LoVo (cell line): ENCODE measurements at regions not wholly inside any gene's neighbourhood (a gene's known extent, or its start where the extent isn't known, plus 50 kb on each side); places are given as distances from the start of the nearest gene placed in this dataset.
A peak's percentile ranks its signal among the peaks of the same experiment; 100 is the strongest.
"Not testable (repeated sequence)": the region's sequence is repeated elsewhere in the genome, so short reads cannot be mapped to it uniquely, and the experiment has no call there.

Source experiments
- DNase-seq: peaks from one replicate; pipeline ENCODE4 v3.0.0-alpha.2; 2016; ENCODE audit warnings: low spot score

DNA sequence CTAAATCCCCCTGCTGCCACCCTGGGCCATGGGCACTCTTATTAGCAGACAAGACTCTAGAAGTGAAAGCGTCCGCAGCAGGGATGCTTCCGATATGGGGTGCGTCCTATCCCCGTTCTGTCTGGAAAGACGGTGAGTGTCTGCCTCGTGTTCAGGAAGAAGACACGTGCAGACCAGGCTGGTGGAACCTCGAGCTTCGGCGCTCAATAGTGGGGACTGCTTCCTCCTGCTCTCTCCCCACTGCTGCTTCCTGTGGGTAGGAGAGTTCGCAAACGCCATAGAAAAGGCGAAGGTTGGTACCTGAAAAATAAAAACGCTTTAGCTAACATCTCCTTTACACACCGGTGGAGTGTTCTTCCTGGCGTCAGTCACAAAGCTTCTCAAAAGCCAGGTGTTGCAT, 67.7 kb upstream of the LYZL2 start:
- DNase-seq = not testable (repeated sequence)

DNA sequence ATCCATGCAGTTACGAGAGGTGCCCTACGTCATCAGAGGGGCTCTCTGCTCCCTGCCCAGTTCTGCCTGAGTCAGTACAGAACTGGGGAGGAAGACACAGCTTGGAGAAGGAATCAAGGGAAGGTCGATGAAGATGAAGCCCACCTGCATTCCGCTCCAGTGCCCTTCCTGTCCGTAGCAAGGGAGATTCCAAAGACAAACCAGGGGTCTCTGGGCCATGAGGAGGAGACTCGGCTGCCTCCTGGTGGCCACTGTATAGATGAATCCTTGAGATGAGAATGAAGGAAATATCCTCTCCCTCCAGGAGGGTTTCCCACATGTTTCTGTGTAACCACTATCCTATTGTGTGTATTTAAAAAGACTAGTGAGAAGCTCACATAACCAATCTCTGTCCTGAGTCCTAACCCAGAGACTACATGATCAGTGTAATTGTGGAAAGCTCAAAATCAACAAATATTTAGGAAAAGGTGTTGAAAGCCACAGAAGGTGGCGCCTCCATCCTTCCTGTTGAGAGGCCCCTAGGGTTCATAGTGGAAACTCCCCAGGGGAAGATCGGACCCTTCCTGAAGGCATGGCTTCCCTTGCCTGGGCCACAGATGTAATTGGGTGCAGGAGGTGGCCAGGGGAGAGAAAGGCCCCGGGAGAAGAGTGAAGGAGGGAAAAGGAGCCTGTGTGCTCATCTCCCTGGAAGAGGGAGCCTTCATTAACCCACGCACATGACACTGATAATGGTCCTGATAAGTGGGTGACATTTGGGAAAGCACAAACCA, 67.0 kb upstream of the LYZL2 start:
- DNase-seq = not testable (repeated sequence)

- peak; percentile 46 for DNase-seq
These were observed 66.1 kb upstream of the LYZL2 start for GRCh38 chr10:30695481-30696236.

- no peak for DNase-seq
These were observed 65.1 kb upstream of the LYZL2 start for GRCh38 chr10:30694518-30695228.

GRCh38 chr10:30691639-30692015, 62.1 kb upstream of the LYZL2 start:
- no peak for DNase-seq

- DNase-seq = not testable (repeated sequence)
These were observed 61.5 kb upstream of the LYZL2 start for GRCh38 chr10:30690948-30691638.

GRCh38 chr10:30688456-30688855, 58.9 kb upstream of the LYZL2 start:
- DNase-seq = no peak

DNA sequence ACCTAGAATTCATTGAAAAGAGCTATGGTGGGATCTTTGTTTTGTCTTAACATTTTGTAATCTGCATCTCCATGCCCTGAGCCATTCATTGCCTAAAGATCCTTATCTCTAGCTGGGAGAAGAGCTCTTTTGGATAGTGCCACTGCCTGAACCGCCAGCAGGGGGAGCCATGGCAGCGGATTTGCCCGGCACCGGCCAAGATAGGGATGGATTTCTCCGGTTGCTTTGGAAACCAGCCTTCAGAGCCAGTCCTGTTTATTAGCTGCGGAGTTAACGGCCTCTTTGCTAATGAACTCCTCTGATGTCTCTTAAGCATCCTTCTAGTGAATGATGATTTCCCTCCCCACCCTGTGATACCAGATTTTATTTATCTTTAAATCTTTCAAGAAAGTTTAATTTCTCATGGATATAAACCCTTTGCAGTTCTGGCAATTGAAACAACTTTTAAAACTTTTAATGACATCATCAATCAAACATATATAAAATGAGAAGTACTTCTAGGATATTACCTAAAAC, 58.2 kb upstream of the LYZL2 start:
- peak; percentile 69 for DNase-seq

GRCh38 chr10:30686708-30687107, 57.2 kb upstream of the LYZL2 start:
- no peak for DNase-seq

GRCh38 chr10:30683496-30683895, 53.9 kb upstream of the LYZL2 start:
- DNase-seq = no peak

DNA sequence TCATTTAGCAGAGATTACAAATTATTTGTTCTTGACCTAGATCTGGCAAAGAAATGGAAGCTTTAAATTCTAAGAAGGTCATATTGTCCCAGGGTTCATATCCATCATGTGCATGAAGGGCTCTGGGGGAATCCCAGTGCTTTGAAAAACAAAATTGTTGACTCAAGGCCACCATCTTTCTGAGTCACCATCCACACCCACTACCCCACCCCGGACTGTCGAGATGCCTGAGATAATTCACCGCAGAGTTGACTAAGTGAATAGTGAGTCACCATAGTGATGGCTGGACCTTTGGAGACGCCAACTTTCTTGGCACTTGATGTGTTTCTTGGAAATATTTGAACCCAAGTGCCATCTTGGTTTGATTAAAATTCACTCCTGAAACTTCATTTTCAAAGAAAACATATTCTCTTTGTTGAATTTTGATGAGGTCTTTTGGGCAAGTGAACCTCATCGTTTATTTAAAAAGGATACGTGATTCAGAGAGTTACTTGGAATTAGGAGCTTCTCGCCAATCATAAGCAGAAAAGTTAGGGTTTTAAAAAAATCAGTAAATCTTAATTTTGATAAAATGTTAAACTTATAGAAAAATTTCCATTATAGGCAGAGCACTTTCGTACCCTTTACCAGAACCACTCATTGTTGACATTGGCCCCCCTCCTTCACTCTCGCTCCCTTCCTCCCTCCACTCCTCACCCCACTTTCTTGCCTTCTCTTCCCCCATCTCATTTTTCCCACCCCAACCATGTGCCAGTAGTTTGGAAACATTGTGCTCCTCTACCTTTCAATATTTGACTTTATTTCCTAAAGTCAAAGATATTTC, 53.0 kb upstream of the LYZL2 start:
- DNase-seq = peak; percentile 93

DNA sequence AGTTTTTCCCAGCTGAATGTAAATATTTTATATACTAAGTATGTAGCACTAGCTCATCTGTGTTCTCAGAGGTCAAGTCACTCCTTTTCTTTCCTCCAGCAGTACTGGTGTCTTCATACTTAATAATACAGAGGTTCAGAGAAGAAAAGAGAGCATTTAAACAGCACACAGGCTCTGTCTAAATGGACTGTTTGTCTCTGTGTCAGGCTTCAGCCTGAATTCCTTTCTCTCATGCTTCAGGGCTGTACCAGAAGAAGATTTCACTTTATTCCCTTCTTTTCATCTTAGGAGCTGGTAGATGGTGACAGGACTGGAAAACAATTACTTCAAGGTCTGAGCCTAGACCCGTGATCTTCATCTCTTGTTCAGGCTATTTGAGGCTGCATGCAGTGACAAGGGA, 51.4 kb upstream of the LYZL2 start:
- DNase-seq = no peak
